IMR-90 (cell line): ENCODE measurements at regions not wholly inside any gene's neighbourhood (a gene's known extent, or its start where the extent isn't known, plus 50 kb on each side); places are given as distances from the start of the nearest gene placed in this dataset.

ENCODE experiments used
- ATAC-seq: fragments of 200-7000 bp; cut with Tn5 transposase; 2 replicates; pipeline ENCODE4 v1.9.1; 2020; ENCODE audit warnings: low read depth, mild to moderate bottlenecking, moderate library complexity
- BruUV-seq: library from RNA; stranded (reverse); fragments of 400-500 nt; replicated peaks from 2 replicates; lab custom pipeline; 2021; lab: Mats Ljungman, UMichigan
- CTCF ChIA-PET: fragments of 300-600 bp; formaldehyde crosslinking; extraction: SDS; loops from one replicate; lab custom pipeline; 2021; ENCODE audit warnings: antibody characterized with exemption; lab: Yijun Ruan, JAX
- POLR2A ChIA-PET: fragments of 300-600 bp; sonication (Branson Sonifier 250); formaldehyde crosslinking; loops from one replicate; lab custom pipeline; 2022; ENCODE audit warnings: antibody characterized with exemption; ENCODE audit not compliant: unreplicated experiment; lab: Charles Lee
- DNase-seq: peaks from one replicate; pipeline ENCODE4 v3.0.0; 2013
- H2AFZ ChIP-seq: replicated peaks from 2 replicates; pipeline ENCODE3; 2013; ENCODE audit warnings: low read length, mild to moderate bottlenecking; ENCODE audit not compliant: poor library complexity
- H2AK5ac ChIP-seq: 2 replicates; pipeline ENCODE4 v1.6.1; 2013; ENCODE audit warnings: low read depth, low read length, inconsistent platforms
- H2AK9ac ChIP-seq: replicated peaks from 2 replicates; pipeline ENCODE3; 2013; ENCODE audit warnings: mild to moderate bottlenecking, low read depth, low read length, moderate library complexity; ENCODE audit not compliant: poor library complexity
- H2BK120ac ChIP-seq: 2 replicates; pipeline ENCODE4 v1.6.1; 2013; ENCODE audit warnings: low read depth, low read length, inconsistent platforms
- H2BK15ac ChIP-seq: 3 replicates; pipeline ENCODE4 v1.6.1; 2013; ENCODE audit warnings: low read depth, low read length, inconsistent platforms
- H2BK20ac ChIP-seq: 2 replicates; pipeline ENCODE4 v1.6.1; 2013; ENCODE audit warnings: low read depth, mild to moderate bottlenecking, inconsistent platforms, low read length, moderate library complexity
- H2BK5ac ChIP-seq: 2 replicates; pipeline ENCODE4 v1.6.1; 2013; ENCODE audit warnings: mild to moderate bottlenecking, low read depth, low read length, inconsistent platforms; ENCODE audit not compliant: poor library complexity, severe bottlenecking
- H3K14ac ChIP-seq: replicated peaks from 2 replicates; pipeline ENCODE4 v1.6.1; 2013; ENCODE audit warnings: low read depth, low read length, inconsistent platforms
- H3K18ac ChIP-seq: 2 replicates; pipeline ENCODE4 v1.6.1; 2013; ENCODE audit warnings: low read depth, low read length, control low read depth
- H3K23ac ChIP-seq: 2 replicates; pipeline ENCODE4 v1.6.1; 2013; ENCODE audit warnings: low read depth, low read length, inconsistent platforms
- H3K27ac ChIP-seq: 2 replicates; pipeline ENCODE4 v1.5.1; 2013; ENCODE audit warnings: mild to moderate bottlenecking, control low read depth, low read length; ENCODE audit not compliant: insufficient read depth
- H3K27me3 ChIP-seq: 2 replicates; pipeline ENCODE4 v1.6.1; 2013; ENCODE audit warnings: low read length; ENCODE audit not compliant: control insufficient read depth, insufficient read depth
- H3K36me3 ChIP-seq: 2 replicates; pipeline ENCODE4 v1.6.1; 2013; ENCODE audit warnings: low read length, mixed read lengths; ENCODE audit not compliant: control insufficient read depth, insufficient read depth
- H3K4ac ChIP-seq: 2 replicates; pipeline ENCODE4 v1.6.1; 2013; ENCODE audit warnings: low read depth, low read length, inconsistent platforms
- H3K4me1 ChIP-seq: 2 replicates; pipeline ENCODE4 v1.6.1; 2013; ENCODE audit warnings: low read length, mixed read lengths; ENCODE audit not compliant: control insufficient read depth, insufficient read depth
- H3K4me2 ChIP-seq: 2 replicates; pipeline ENCODE4 v1.6.1; 2013; ENCODE audit warnings: low read depth, mild to moderate bottlenecking, control low read depth, low read length, moderate library complexity
- H3K4me3 ChIP-seq: 2 replicates; pipeline ENCODE4 v1.5.1; 2013; ENCODE audit warnings: low read depth, mild to moderate bottlenecking, control low read depth, low read length, moderate library complexity; ENCODE audit not compliant: insufficient read depth
- H3K56ac ChIP-seq: 2 replicates; pipeline ENCODE4 v1.6.1; 2013; ENCODE audit warnings: low read length, inconsistent platforms; ENCODE audit not compliant: insufficient read depth; ENCODE audit errors: extremely low read depth
- H3K79me1 ChIP-seq, 2 experiments: 2 replicates each; pipeline ENCODE4 v1.6.1; 2013; ENCODE audit warnings: low read length in 2 of 2, inconsistent platforms in 1 of 2, low read depth in 1 of 2
- H3K9ac ChIP-seq: 2 replicates; pipeline ENCODE4 v1.6.1; 2013; ENCODE audit warnings: low read depth, low read length, control low read depth
- H3K9me1 ChIP-seq: 2 replicates; pipeline ENCODE4 v1.6.1; 2013; ENCODE audit warnings: low read length, inconsistent platforms; ENCODE audit not compliant: insufficient read depth
- H3K9me3 ChIP-seq: 2 replicates; pipeline ENCODE4 v1.6.1; 2013; ENCODE audit warnings: low read length; ENCODE audit not compliant: control insufficient read depth, insufficient read depth
- H4K20me1 ChIP-seq: 2 replicates; pipeline ENCODE4 v1.6.1; 2013; ENCODE audit warnings: low read length, inconsistent platforms; ENCODE audit not compliant: insufficient read depth
- H4K5ac ChIP-seq: 2 replicates; pipeline ENCODE4 v1.6.1; 2013; ENCODE audit warnings: mild to moderate bottlenecking, low read depth, low read length, control low read depth
- H4K8ac ChIP-seq, 2 experiments: 2 replicates each; pipeline ENCODE4 v1.6.1; 2013; ENCODE audit warnings: low read depth in 2 of 2, low read length in 2 of 2, control low read depth in 1 of 2, inconsistent platforms in 1 of 2
- H4K91ac ChIP-seq: 2 replicates; pipeline ENCODE4 v1.6.1; 2013; ENCODE audit warnings: low read depth, low read length, inconsistent platforms; ENCODE audit not compliant: insufficient read depth
- BHLHE40 ChIP-seq: fragments of 150-350 bp; IDR thresholded peaks from 2 replicates; pipeline ENCODE4 v1.6.1; 2016; ENCODE audit warnings: mild to moderate bottlenecking, low read depth, low read length
- CEBPB ChIP-seq: IDR thresholded peaks from 2 replicates; pipeline ENCODE4 v1.6.1; 2012; ENCODE audit warnings: low read depth, low read length, improper control_type of control experiment
- CHD1 ChIP-seq: IDR thresholded peaks from 2 replicates; pipeline ENCODE4 v1.6.1; 2012; ENCODE audit warnings: low read depth, low read length, improper control_type of control experiment
- CTCF ChIP-seq: conservative IDR thresholded peaks from 2 replicates; pipeline ENCODE4 v1.5.1; 2012; ENCODE audit warnings: mild to moderate bottlenecking, low read depth, low read length, improper control_type of control experiment
- FOS ChIP-seq: fragments of 150-350 bp; IDR thresholded peaks from 2 replicates; pipeline ENCODE4 v1.6.1; 2016; ENCODE audit warnings: low read depth, low read length
- MAFK ChIP-seq: IDR thresholded peaks from 2 replicates; pipeline ENCODE4 v1.6.1; 2012; ENCODE audit warnings: low read depth, low read length, improper control_type of control experiment
- MAZ ChIP-seq: IDR thresholded peaks from 2 replicates; pipeline ENCODE4 v1.6.1; 2012; ENCODE audit warnings: low read depth, mild to moderate bottlenecking, low read length, improper control_type of control experiment, moderate library complexity, borderline replicate concordance
- MXI1 ChIP-seq: IDR thresholded peaks from 2 replicates; pipeline ENCODE4 v1.6.1; 2012; ENCODE audit warnings: low read depth, mild to moderate bottlenecking, low read length, moderate library complexity, borderline replicate concordance
- NFE2L2 ChIP-seq: fragments of 150-350 bp; IDR thresholded peaks from 2 replicates; pipeline ENCODE4 v1.6.1; 2016; ENCODE audit warnings: low read depth, mild to moderate bottlenecking, low read length
- POLR2A ChIP-seq: IDR thresholded peaks from 2 replicates; pipeline ENCODE4 v1.6.1; 2012; ENCODE audit warnings: mild to moderate bottlenecking, low read depth, low read length
- RAD21 ChIP-seq: IDR thresholded peaks from 2 replicates; pipeline ENCODE4 v1.6.1; 2012; ENCODE audit warnings: low read length, improper control_type of control experiment
- RCOR1 ChIP-seq: IDR thresholded peaks from 2 replicates; pipeline ENCODE4 v1.6.1; 2012; ENCODE audit warnings: mild to moderate bottlenecking, low read length, improper control_type of control experiment; ENCODE audit not compliant: insufficient replicate concordance
- RFX5 ChIP-seq: IDR thresholded peaks from 2 replicates; pipeline ENCODE4 v1.8.0; 2012; ENCODE audit warnings: low read depth, mild to moderate bottlenecking, low read length, moderate library complexity
- SMC3 ChIP-seq: fragments of 150-350 bp; IDR thresholded peaks from 2 replicates; pipeline ENCODE4 v1.6.1; 2016; ENCODE audit warnings: low read depth, mild to moderate bottlenecking, antibody characterized with exemption, low read length, moderate library complexity
- WGBS, 2 experiments: methylation state at CpG; one replicate each; pipeline versions ENCODE4 v1.1.5 to v1.1.7; 2013; ENCODE audit warnings: missing lambda C conversion rate in 2 of 2; ENCODE audit not compliant: insufficient read length in 1 of 2; ENCODE audit errors: extremely low coverage in 2 of 2; 5-methylcytosine and 5-hydroxymethylcytosine counted together
- dilution Hi-C: fragments of 300-500 bp; cut with HindIII; formaldehyde crosslinking; loops from one replicate; pipeline ENCODE4 v1.14.3; 2018; ENCODE audit warnings: low sequenced_read_pairs; ENCODE audit not compliant: unreplicated experiment
- in situ Hi-C: fragments of 300-500 bp; cut with MboI; formaldehyde crosslinking; loops from 3 replicates; pipeline ENCODE4 v1.14.3; 2019; ENCODE audit warnings: low sequenced_read_pairs, inconsistent platforms, mixed read lengths
- intact Hi-C: fragments of 100-400 bp; cut with micrococcal nuclease; formaldehyde crosslinking; loops from 2 replicates; pipeline ENCODE4 v1.10.0; 2022
- TF ChIP-seq, protein P1 (sequence below): fragments of 150-350 bp; IDR thresholded peaks from 2 replicates; pipeline ENCODE4 v1.6.1; 2016; ENCODE audit warnings: low read depth, mild to moderate bottlenecking, low read length, moderate library complexity, borderline replicate concordance
- TF ChIP-seq, protein P2 (sequence below): fragments of 150-350 bp; IDR thresholded peaks from 2 replicates; pipeline ENCODE4 v1.6.1; 2017; ENCODE audit warnings: mild to moderate bottlenecking, antibody characterized with exemption, low read length, low read depth

- Histone ChIP-seq H2BK5ac (no peak overlapping the region), H3K27me3 (no peaks in the 10 kb centered on the region; the same call in 1 of the 2 replicates), H3K36me3 (no peaks in the 10 kb centered on the region), H3K23ac (no peak overlapping the region), H3K27ac (no peak overlapping the region), H4K5ac (no peak overlapping the region), H3K14ac (no peak overlapping the region), H3K4ac (no peak overlapping the region), H2AK9ac (no peak overlapping the region), H3K79me1 (no peaks in the 10 kb centered on the region), H3K4me2 (no peak overlapping the region), H3K9ac (no peak overlapping the region), H3K9me1 (no peaks in the 10 kb centered on the region), H2BK120ac (no peak overlapping the region), H3K4me1 (no peaks in the 10 kb centered on the region), H2AFZ (no peak overlapping the region), H2BK15ac (no peak overlapping the region), H4K91ac (no peak overlapping the region), H4K8ac (no peak overlapping the region), H3K18ac (no peak overlapping the region), H2AK5ac (no peak overlapping the region), H4K20me1 (no peaks in the 10 kb centered on the region), H2BK20ac (no peak overlapping the region), H3K9me3 (no peaks in the 10 kb centered on the region), H3K56ac (no peak overlapping the region), H3K4me3 (no peak overlapping the region)
- BruUV-seq, result no TSS peak
- POLR2A ChIA-PET, result no interaction called here
- ATAC-seq (no peak), DNase-seq (peak; percentile 10)
- CTCF ChIA-PET, result interaction anchor here (0.5 to 1.1 kb wide), 3 partner anchors 9 to 148 kb away, joined by 3 read pairs; no protein-coding TSS in a partner anchor
- no CpG with 5 or more reads among the region's 1 CpG for WGBS, 2 experiments
- in situ Hi-C loops (no loop called here), dilution Hi-C loops (no loop called here), intact Hi-C loops (no loop called here)
- TF ChIP-seq MAFK (no peak), BHLHE40 (no peak), MXI1 (no peak), NFE2L2 (no peak), RAD21 (peak; percentile 67), CTCF (peak; percentile 63), FOS (no peak), RFX5 (no peak), SMC3 (peak; percentile 44), CEBPB (no peak), CHD1 (no peak), POLR2A (no peak), RCOR1 (no peak), MAZ (no peak)
- TF ChIP-seq, protein P1, sequence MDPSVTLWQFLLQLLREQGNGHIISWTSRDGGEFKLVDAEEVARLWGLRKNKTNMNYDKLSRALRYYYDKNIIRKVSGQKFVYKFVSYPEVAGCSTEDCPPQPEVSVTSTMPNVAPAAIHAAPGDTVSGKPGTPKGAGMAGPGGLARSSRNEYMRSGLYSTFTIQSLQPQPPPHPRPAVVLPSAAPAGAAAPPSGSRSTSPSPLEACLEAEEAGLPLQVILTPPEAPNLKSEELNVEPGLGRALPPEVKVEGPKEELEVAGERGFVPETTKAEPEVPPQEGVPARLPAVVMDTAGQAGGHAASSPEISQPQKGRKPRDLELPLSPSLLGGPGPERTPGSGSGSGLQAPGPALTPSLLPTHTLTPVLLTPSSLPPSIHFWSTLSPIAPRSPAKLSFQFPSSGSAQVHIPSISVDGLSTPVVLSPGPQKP, result no peak
- TF ChIP-seq, protein P2, sequence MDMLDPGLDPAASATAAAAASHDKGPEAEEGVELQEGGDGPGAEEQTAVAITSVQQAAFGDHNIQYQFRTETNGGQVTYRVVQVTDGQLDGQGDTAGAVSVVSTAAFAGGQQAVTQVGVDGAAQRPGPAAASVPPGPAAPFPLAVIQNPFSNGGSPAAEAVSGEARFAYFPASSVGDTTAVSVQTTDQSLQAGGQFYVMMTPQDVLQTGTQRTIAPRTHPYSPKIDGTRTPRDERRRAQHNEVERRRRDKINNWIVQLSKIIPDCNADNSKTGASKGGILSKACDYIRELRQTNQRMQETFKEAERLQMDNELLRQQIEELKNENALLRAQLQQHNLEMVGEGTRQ, result no peak
Measured at GRCh38 chrX:95076449-95076848, 1402.4 kb downstream of the FAM133A start.
